Testis (tissue), 2 donors: ENCODE measurements at regions not wholly inside any gene's neighbourhood (a gene's known extent, or its start where the extent isn't known, plus 50 kb on each side); places are given as distances from the start of the nearest gene placed in this dataset.

Source experiments
- DNase-seq: peaks from one replicate; pipeline ENCODE4 v3.0.0-alpha.2; 2019
- H3K27ac ChIP-seq, 2 donors: fragments of 200-600 bp; sonication (generic); one replicate each; pipeline ENCODE4 v1.5.1; 2019
- H3K27me3 ChIP-seq: fragments of 200-600 bp; sonication (generic); one replicate; pipeline ENCODE4 v1.5.1; 2019
- H3K36me3 ChIP-seq: fragments of 200-600 bp; sonication (generic); one replicate; pipeline ENCODE4 v1.5.1; 2017; ENCODE audit warnings: low read depth; ENCODE audit errors: missing control alignments
- H3K4me1 ChIP-seq: fragments of 200-600 bp; sonication (generic); one replicate; pipeline ENCODE4 v1.5.1; 2019
- H3K4me3 ChIP-seq, 2 donors: fragments of 200-600 bp; sonication (generic); one replicate each; pipeline ENCODE4 v1.5.1; 2017 to 2019
- H3K9me3 ChIP-seq: fragments of 200-600 bp; sonication (generic); one replicate; pipeline ENCODE4 v1.5.1; 2017
- POLR2A ChIP-seq: fragments of 450-650 bp; IDR thresholded peaks from one replicate; pipeline ENCODE4 v1.6.1; 2017; ENCODE audit warnings: antibody characterized with exemption, mild to moderate bottlenecking, moderate library complexity
- WGBS, 2 donors: methylation state at CpG; one replicate each; pipeline ENCODE4 v1.1.5; 2018; 5-methylcytosine and 5-hydroxymethylcytosine counted together
- intact Hi-C: fragments of 100-400 bp; cut with DNase I; formaldehyde crosslinking; loops from one replicate; pipeline ENCODE4 v1.15.1; 2023; ENCODE audit warnings: low total_unique reads
- TF ChIP-seq, protein P1 (sequence below), 3 experiments: fragments of 450-650 bp in 2 of 3; fragments of 200-600 bp in 1 of 3; sonication (generic) in 1 of 3; IDR thresholded peaks; one replicate each; pipeline ENCODE4 v1.5.1; 2016 to 2019; ENCODE audit warnings: antibody characterized with exemption in 3 of 3, mild to moderate bottlenecking in 2 of 3, moderate library complexity in 1 of 3

DNA sequence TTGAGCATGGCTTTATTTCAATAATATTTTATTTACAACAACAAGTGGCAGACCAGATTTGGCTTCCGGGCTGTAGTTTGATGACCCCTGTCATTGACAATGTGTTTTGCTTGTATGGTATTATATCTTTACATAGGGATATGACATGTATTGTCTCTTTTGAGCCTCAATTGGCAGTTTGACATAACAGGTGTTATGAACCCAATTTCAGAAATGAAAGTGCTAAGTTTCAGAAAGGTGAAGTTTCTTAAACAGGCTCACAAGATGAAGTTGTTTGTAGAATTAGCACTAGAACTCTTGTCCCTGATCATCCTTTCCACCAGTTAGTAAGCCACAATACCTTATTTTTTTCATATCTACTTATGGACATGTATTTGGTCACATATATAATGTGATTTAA is 303.0 kb upstream of the GRIA1 start:
- intact Hi-C loops: no loop called here
- Histone ChIP-seq H3K27ac (no peak overlapping the region), H3K36me3 (no peaks in the 10 kb centered on the region), H3K4me3 (no peak overlapping the region), H3K27me3 (no peaks in the 10 kb centered on the region), H3K4me1 (no peaks in the 10 kb centered on the region), H3K9me3 (no peaks in the 10 kb centered on the region)
- WGBS, 2 donors: 83 to 96% methylated on average over 1 of the region's 1 CpG
- DNase-seq: no peak
- TF ChIP-seq, protein P1, sequence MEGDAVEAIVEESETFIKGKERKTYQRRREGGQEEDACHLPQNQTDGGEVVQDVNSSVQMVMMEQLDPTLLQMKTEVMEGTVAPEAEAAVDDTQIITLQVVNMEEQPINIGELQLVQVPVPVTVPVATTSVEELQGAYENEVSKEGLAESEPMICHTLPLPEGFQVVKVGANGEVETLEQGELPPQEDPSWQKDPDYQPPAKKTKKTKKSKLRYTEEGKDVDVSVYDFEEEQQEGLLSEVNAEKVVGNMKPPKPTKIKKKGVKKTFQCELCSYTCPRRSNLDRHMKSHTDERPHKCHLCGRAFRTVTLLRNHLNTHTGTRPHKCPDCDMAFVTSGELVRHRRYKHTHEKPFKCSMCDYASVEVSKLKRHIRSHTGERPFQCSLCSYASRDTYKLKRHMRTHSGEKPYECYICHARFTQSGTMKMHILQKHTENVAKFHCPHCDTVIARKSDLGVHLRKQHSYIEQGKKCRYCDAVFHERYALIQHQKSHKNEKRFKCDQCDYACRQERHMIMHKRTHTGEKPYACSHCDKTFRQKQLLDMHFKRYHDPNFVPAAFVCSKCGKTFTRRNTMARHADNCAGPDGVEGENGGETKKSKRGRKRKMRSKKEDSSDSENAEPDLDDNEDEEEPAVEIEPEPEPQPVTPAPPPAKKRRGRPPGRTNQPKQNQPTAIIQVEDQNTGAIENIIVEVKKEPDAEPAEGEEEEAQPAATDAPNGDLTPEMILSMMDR (IDR thresholded peaks at IDR 0.05): no peak
- TF ChIP-seq POLR2A: no peak

- Histone ChIP-seq H3K9me3 (no peaks in the 10 kb centered on the region), H3K4me1 (no peaks in the 10 kb centered on the region), H3K36me3 (no peaks in the 10 kb centered on the region), H3K27me3 (no peaks in the 10 kb centered on the region), H3K4me3 (no peak overlapping the region), H3K27ac (no peak overlapping the region)
- no peak for DNase-seq
- no peak for TF ChIP-seq POLR2A
- TF ChIP-seq, protein P1 (IDR thresholded peaks at IDR 0.05): no peak
- intact Hi-C loops: no loop called here
- WGBS, 2 donors: 77 to 78% methylated on average over 3 of the region's 3 CpGs
These were observed 284.1 kb upstream of the GRIA1 start for GRCh38 chr5:153206361-153206760.

DNA sequence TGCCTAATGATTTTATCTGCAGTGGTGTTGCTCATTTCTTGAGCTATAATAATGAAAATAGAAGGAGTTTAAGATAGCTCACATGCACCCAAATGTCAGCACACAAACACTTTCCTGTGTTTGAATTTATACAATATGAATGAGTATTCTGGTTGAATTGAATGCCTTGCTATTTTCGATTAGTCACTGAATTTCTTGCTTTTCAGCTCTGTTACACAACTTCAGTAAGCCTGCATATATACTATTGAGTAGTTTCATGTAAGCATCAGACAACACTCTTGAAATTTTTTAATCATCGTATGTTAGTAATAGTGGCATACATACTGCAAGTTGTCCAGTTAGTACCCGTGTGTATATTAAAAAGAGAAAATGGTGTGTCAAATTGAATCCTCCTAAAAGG is 281.5 kb upstream of the GRIA1 start:
- H3K36me3 ChIP-seq: no peaks in the 10 kb centered on the region
- 91 to 92% methylated on average over 3 of the region's 3 CpGs for WGBS, 2 donors
- no peak for TF ChIP-seq POLR2A
- TF ChIP-seq, protein P1 (IDR thresholded peaks at IDR 0.05): no peak
- H3K27me3 ChIP-seq: no peaks in the 10 kb centered on the region
- no peak overlapping the region for H3K27ac ChIP-seq
- intact Hi-C loops: no loop called here
- DNase-seq: no peak
- H3K9me3 ChIP-seq: no peaks in the 10 kb centered on the region
- H3K4me1 ChIP-seq: no peaks in the 10 kb centered on the region
- H3K4me3 ChIP-seq: no peak overlapping the region

DNA sequence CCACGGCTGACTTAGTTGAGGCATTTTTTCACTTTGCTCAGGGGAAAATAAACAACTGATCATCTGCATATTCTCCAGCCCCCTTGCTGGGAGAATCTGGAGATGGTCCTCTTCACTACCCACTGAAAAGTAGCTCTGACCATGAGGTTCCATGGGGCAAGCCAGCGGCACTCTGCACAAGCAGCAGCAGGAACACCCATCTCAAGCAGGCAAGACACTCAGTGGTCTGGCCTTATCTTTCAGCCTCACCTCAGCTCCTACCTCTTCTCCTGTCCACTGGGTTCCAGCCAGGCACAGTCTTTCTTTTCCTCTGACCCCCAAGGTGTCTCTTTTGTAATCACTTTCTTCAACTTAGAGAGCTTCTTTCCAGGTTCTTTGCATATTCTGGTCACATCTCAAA is 280.8 kb upstream of the GRIA1 start:
- Histone ChIP-seq H3K27me3 (no peaks in the 10 kb centered on the region), H3K27ac (no peak overlapping the region), H3K36me3 (no peaks in the 10 kb centered on the region), H3K4me1 (no peaks in the 10 kb centered on the region), H3K4me3 (no peak overlapping the region), H3K9me3 (no peaks in the 10 kb centered on the region)
- no peak for DNase-seq
- 87 to 88% methylated on average over 2 of the region's 2 CpGs for WGBS, 2 donors
- TF ChIP-seq POLR2A: no peak
- TF ChIP-seq, protein P1 (IDR thresholded peaks at IDR 0.05): no peak
- intact Hi-C loops: no loop called here

DNA sequence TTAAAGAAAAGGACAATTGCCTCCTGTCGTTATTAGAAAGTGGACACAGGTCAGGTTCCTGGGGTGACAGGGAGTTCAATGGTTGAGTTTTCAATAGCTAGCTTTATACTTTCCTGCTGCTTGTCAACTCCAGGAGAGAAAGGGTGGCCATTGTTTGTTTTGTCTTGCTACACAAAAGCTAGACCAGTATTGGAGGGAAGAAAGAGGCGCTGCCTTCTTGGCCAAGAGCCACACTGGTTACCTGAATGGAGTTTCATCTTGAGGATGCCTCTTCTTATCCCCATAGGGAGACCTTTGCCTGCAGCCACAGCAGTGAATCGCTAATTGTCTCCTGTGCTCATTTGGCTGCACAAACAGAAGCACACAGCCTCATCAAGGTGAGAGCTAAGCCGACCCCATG is 279.4 kb upstream of the GRIA1 start:
- WGBS, 2 donors: 67 to 73% methylated on average over 4 of the region's 4 CpGs
- TF ChIP-seq, protein P1 (IDR thresholded peaks at IDR 0.05): no peak
- TF ChIP-seq POLR2A: no peak

More for the DNA sequence above, 279.4 kb upstream of the GRIA1 start:
- no peak overlapping the region for H3K27ac ChIP-seq
- H3K36me3 ChIP-seq: no peaks in the 10 kb centered on the region
- no peaks in the 10 kb centered on the region for H3K27me3 ChIP-seq
- intact Hi-C loops: no loop called here
- DNase-seq: no peak
- no peaks in the 10 kb centered on the region for H3K4me1 ChIP-seq
- H3K4me3 ChIP-seq: no peak overlapping the region
- no peaks in the 10 kb centered on the region for H3K9me3 ChIP-seq
